Bronchial epithelial cell (primary cell): ENCODE measurements at regions not wholly inside any gene's neighbourhood (a gene's known extent, or its start where the extent isn't known, plus 50 kb on each side); places are given as distances from the start of the nearest gene placed in this dataset.

ENCODE experiments used
- DNase-seq: peaks from one replicate; pipeline ENCODE4 v3.0.0-alpha.2; 2010; ENCODE audit warnings: low read depth
- FAIRE-seq: peaks from 2 replicates; lab custom pipeline; 2011; peaks lifted over from hg19 to GRCh38; lab: Jason Lieb, UNC
- H3K27me3 ChIP-seq: 2 replicates; pipeline ENCODE4 v1.5.1; 2011; ENCODE audit warnings: low read length; ENCODE audit not compliant: control insufficient read depth, insufficient read depth
- H3K36me3 ChIP-seq: 2 replicates; pipeline ENCODE4 v1.5.1; 2011; ENCODE audit warnings: low read length; ENCODE audit not compliant: control insufficient read depth, insufficient read depth
- H3K4me3 ChIP-seq: 2 replicates; pipeline ENCODE4 v1.5.1; 2011; ENCODE audit warnings: mild to moderate bottlenecking, low read depth, low read length, control low read depth
- CTCF ChIP-seq: IDR thresholded peaks from 2 replicates; pipeline ENCODE4 v1.5.1; 2011; ENCODE audit warnings: mild to moderate bottlenecking, moderate library complexity, low read length, control low read depth, inconsistent platforms; ENCODE audit not compliant: insufficient read depth, severe bottlenecking

- FAIRE-seq (no peak), DNase-seq (no peak)
- TF ChIP-seq CTCF = no peak
- H3K36me3 ChIP-seq = no peaks in the 10 kb centered on the region
- H3K27me3 ChIP-seq = no peaks in the 10 kb centered on the region
- H3K4me3 ChIP-seq = no peak overlapping the region
Measured at GRCh38 chr6:103750603-103751002, 1109.1 kb downstream of the HACE1 start.

- no peak for FAIRE-seq
- Histone ChIP-seq H3K27me3 (no peaks in the 10 kb centered on the region), H3K36me3 (no peaks in the 10 kb centered on the region), H3K4me3 (no peak overlapping the region)
- no peak for TF ChIP-seq CTCF
- DNase-seq = no peak
Measured at GRCh38 chr6:103734016-103734415, 1125.7 kb downstream of the HACE1 start.

- FAIRE-seq = no peak
- no peak for TF ChIP-seq CTCF
Measured at GRCh38 chr6:103729658-103730057, 1130.1 kb downstream of the HACE1 start.

DNA sequence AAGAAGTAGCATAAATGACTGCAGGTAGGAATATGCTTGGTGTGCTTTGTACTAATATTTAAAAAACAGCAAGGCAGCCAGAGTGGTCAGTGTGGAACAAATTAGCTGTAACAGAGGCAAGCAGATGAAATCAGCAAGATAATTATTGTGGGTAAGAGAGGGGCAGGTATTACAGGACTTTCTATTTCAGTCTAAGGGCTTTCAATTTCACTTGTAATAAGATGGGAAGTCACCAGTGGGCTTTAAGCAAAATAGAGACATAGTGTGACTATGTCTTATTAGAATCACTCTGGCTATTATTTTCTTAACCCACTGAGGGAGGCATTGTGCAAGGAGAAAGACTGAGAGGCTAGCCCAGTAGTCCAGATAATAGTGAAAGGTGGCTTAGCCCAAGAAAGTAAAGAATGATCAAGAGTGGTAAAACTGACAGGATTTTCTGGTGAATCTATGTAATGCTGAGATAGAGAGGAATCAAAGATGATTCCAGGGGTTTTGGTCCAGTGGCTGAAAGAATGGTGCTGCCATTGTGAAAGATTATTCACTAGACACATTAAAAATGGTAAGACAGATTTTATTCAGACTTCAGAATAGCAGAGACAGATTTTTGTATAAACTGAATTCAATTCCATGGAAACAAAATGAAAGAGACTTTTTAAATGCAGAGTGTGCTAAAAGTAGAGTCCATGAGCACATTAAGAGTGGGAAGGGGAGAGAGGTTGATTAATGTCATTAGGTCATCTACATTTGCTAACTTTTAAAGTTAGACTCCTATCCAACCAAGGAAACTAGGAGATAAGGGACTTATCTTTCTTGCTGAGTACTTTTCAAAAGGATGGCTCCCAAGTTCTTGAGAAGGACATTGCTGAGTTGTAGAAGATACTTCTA, 1136.0 kb downstream of the HACE1 start:
- no peak for TF ChIP-seq CTCF

More at GRCh38 chr6:103729658-103730057, 1130.1 kb downstream of the HACE1 start:
- DNase-seq = no peak
- H3K4me3 ChIP-seq = no peak overlapping the region
- H3K36me3 ChIP-seq = no peaks in the 10 kb centered on the region
- no peaks in the 10 kb centered on the region for H3K27me3 ChIP-seq

DNA sequence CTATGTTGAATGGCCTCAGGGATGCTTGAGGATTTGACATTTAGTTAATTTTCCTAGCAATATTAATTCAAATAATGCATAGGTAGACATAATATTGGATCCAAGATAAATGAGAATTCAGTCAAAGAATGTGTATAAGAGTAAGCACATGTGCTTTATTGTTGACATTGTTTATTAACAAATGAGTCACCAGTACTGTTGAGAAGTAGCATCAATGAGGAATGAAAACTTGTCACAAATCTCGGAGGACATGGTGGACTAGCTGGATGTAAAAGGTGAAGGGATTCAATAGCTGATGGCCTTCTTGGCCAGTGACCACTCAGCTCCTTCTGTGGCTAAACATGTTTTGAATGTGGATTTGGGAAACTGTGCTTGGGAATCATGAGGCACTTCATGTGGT, 1137.0 kb downstream of the HACE1 start:
- Histone ChIP-seq H3K36me3 (no peaks in the 10 kb centered on the region), H3K4me3 (no peak overlapping the region), H3K27me3 (no peaks in the 10 kb centered on the region)
- no peak for FAIRE-seq
- no peak for TF ChIP-seq CTCF
- no peak for DNase-seq

More for the DNA sequence above, 1136.0 kb downstream of the HACE1 start:
- Histone ChIP-seq H3K4me3 (no peak overlapping the region), H3K36me3 (no peaks in the 10 kb centered on the region), H3K27me3 (no peaks in the 10 kb centered on the region)
- FAIRE-seq (no peak), DNase-seq (no peak)
